Endothelial cell of umbilical vein (primary cell): ENCODE measurements at regions not wholly inside any gene's neighbourhood (a gene's known extent, or its start where the extent isn't known, plus 50 kb on each side); places are given as distances from the start of the nearest gene placed in this dataset.

ENCODE experiments used
- BruUV-seq: library from RNA; stranded (reverse); fragments of 400-500 nt; replicated peaks from 2 replicates; lab custom pipeline; 2021; lab: Mats Ljungman, UMichigan
- CTCF ChIA-PET: fragments of 300-600, 350-600 bp; sonication (Branson Sonifier 250); formaldehyde crosslinking; loops from one replicate; lab custom pipeline; 2021; ENCODE audit warnings: antibody characterized with exemption, inconsistent platforms; lab: Charles Lee
- POLR2A ChIA-PET: fragments of 300-600, 350-600 bp; sonication (Branson Sonifier 250); formaldehyde crosslinking; loops from one replicate; lab custom pipeline; 2021; ENCODE audit warnings: antibody characterized with exemption, inconsistent platforms; lab: Charles Lee
- DNase-seq: peaks from one replicate; pipeline ENCODE4 v3.0.0-alpha.2; 2011; ENCODE audit warnings: low read depth, low spot score
- FAIRE-seq: peaks from 2 replicates; lab custom pipeline; 2011; peaks lifted over from hg19 to GRCh38; lab: Jason Lieb, UNC
- H2AFZ ChIP-seq: 2 replicates; pipeline ENCODE4 v1.6.0; 2012; ENCODE audit warnings: low read depth, low read length, control low read depth, inconsistent platforms
- H3K27ac ChIP-seq: 2 replicates; pipeline ENCODE4 v1.5.1; 2011; ENCODE audit warnings: low read depth, mild to moderate bottlenecking, control low read depth, low read length, moderate library complexity; ENCODE audit not compliant: insufficient read depth
- H3K27me3 ChIP-seq, 2 experiments: 2 replicates each; pipeline versions ENCODE4 v1.6.0 to v1.6.1; 2011; ENCODE audit warnings: low read length in 2 of 2, mixed read lengths in 1 of 2; ENCODE audit not compliant: control insufficient read depth in 2 of 2, insufficient read depth in 2 of 2
- H3K36me3 ChIP-seq, 2 experiments: 2 replicates in 1 of 2; 3 replicates in 1 of 2; pipeline ENCODE4 v1.5.1; 2011; ENCODE audit warnings: low read length in 2 of 2, mild to moderate bottlenecking in 1 of 2, moderate library complexity in 1 of 2; ENCODE audit not compliant: control insufficient read depth in 2 of 2, insufficient read depth in 2 of 2; ENCODE audit errors: extremely low read depth in 1 of 2
- H3K4me1 ChIP-seq: 3 replicates; pipeline ENCODE4 v1.5.1; 2011; ENCODE audit warnings: mild to moderate bottlenecking, low read length; ENCODE audit not compliant: control insufficient read depth, insufficient read depth; ENCODE audit errors: extremely low read depth
- H3K4me2 ChIP-seq: 2 replicates; pipeline ENCODE4 v1.6.1; 2011; ENCODE audit warnings: low read length, control low read depth, mixed read lengths; ENCODE audit not compliant: insufficient read depth
- H3K4me3 ChIP-seq, 3 experiments: fragments of 200-600 bp in 1 of 3; sonication (generic), shearing (Covaris generic) in 1 of 3; replicated peaks in 1 of 3; 2 replicates each; pipeline ENCODE4 v1.5.1; 2011 to 2016; ENCODE audit warnings: control low read depth in 3 of 3, low read length in 3 of 3, mild to moderate bottlenecking in 2 of 3, inconsistent platforms in 1 of 3, low read depth in 1 of 3, moderate library complexity in 1 of 3; ENCODE audit not compliant: insufficient read depth in 1 of 3
- H3K79me2 ChIP-seq: 2 replicates; pipeline ENCODE4 v1.6.0; 2012; ENCODE audit warnings: low read length, inconsistent platforms; ENCODE audit not compliant: control insufficient read depth, insufficient read depth
- H3K9ac ChIP-seq: replicated peaks from 2 replicates; pipeline ENCODE3; 2011; ENCODE audit warnings: low read length, control low read depth; ENCODE audit not compliant: insufficient read depth; ENCODE audit errors: extremely low read depth
- H3K9me1 ChIP-seq: replicated peaks from 3 replicates; pipeline ENCODE4 v1.6.0; 2011; ENCODE audit warnings: mild to moderate bottlenecking, low read length; ENCODE audit not compliant: control insufficient read depth, insufficient read depth; ENCODE audit errors: extremely low read depth
- H3K9me3 ChIP-seq: replicated peaks from 2 replicates; pipeline ENCODE4 v1.5.1; 2012; ENCODE audit warnings: low read length, inconsistent platforms; ENCODE audit not compliant: control insufficient read depth, insufficient read depth
- H4K20me1 ChIP-seq: replicated peaks from 2 replicates; pipeline ENCODE3; 2011; ENCODE audit warnings: mild to moderate bottlenecking, low read length; ENCODE audit not compliant: control insufficient read depth, insufficient read depth; ENCODE audit errors: extremely low read depth
- GATA2 ChIP-seq: IDR thresholded peaks from 2 replicates; pipeline ENCODE4 v1.7.0; 2011; ENCODE audit warnings: low read depth, mild to moderate bottlenecking, moderate library complexity, mixed read lengths, low read length; ENCODE audit not compliant: insufficient read length, insufficient read depth
- JUN ChIP-seq: IDR thresholded peaks from 2 replicates; pipeline ENCODE4 v1.6.1; 2011; ENCODE audit warnings: borderline replicate concordance, low read depth; ENCODE audit not compliant: insufficient read length, insufficient read depth
- POLR2A ChIP-seq: IDR thresholded peaks from 2 replicates; pipeline ENCODE4 v1.6.1; 2012; ENCODE audit warnings: low read depth, mild to moderate bottlenecking, control low read depth, low read length
- POLR2AphosphoS5 ChIP-seq: IDR thresholded peaks from 2 replicates; pipeline ENCODE4 v1.6.1; 2012; ENCODE audit warnings: low read depth, mild to moderate bottlenecking, control low read depth, low read length, moderate library complexity; ENCODE audit not compliant: insufficient read depth
- dilution Hi-C: fragments of 300-500 bp; cut with MboI; formaldehyde crosslinking; loops from one replicate; pipeline ENCODE4 v1.15.0; 2019; ENCODE audit warnings: low sequenced_read_pairs; ENCODE audit not compliant: extremely low pct_ligation_motif_present
- intact Hi-C: fragments of 100-400 bp; cut with micrococcal nuclease; formaldehyde crosslinking; loops from one replicate; pipeline ENCODE4 v1.10.0; 2022
- TF ChIP-seq, protein P1 (sequence below): IDR thresholded peaks from 2 replicates; pipeline ENCODE4 v1.6.1; 2011; ENCODE audit not compliant: insufficient read depth, insufficient read length
- TF ChIP-seq, protein P2 (sequence below), 2 donors: IDR thresholded peaks; 1 replicate in 1 of 2; 2 replicates in 1 of 2; pipeline ENCODE4 v1.5.1; 2011; ENCODE audit warnings: low read length in 2 of 2, mild to moderate bottlenecking in 2 of 2, moderate library complexity in 2 of 2, control low read depth in 1 of 2, inconsistent platforms in 1 of 2, low read depth in 1 of 2; ENCODE audit not compliant: insufficient read depth in 1 of 2; ENCODE audit errors: extremely low read depth in 1 of 2

- no peak overlapping the region for H3K9ac ChIP-seq
- POLR2A ChIA-PET, result no interaction called here
Observed at GRCh38 chr9:7234144-7234543, 476.4 kb downstream of the KDM4C start.

GRCh38 chr9:7229571-7229970 is 471.8 kb downstream of the KDM4C start:
- Histone ChIP-seq H3K79me2 (no peaks in the 10 kb centered on the region), H3K4me3 (no peak overlapping the region), H3K9ac (no peak overlapping the region), H4K20me1 (no peaks in the 10 kb centered on the region), H2AFZ (no peak overlapping the region), H3K9me1 (no peaks in the 10 kb centered on the region), H3K4me1 (no peaks in the 10 kb centered on the region), H3K36me3 (no peaks in the 10 kb centered on the region), H3K27me3 (peaks cover 0 to 2% of the 10 kb centered on the region in 2 experiments), H3K27ac (no peak overlapping the region), H3K9me3 (no peaks in the 10 kb centered on the region), H3K4me2 (no peak overlapping the region)
- DNase-seq (no peak), FAIRE-seq (no peak)
- TF ChIP-seq POLR2A (no peak), JUN (no peak)
- TF ChIP-seq, protein P1, sequence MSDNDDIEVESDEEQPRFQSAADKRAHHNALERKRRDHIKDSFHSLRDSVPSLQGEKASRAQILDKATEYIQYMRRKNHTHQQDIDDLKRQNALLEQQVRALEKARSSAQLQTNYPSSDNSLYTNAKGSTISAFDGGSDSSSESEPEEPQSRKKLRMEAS, result no peak
- TF ChIP-seq, protein P2, sequence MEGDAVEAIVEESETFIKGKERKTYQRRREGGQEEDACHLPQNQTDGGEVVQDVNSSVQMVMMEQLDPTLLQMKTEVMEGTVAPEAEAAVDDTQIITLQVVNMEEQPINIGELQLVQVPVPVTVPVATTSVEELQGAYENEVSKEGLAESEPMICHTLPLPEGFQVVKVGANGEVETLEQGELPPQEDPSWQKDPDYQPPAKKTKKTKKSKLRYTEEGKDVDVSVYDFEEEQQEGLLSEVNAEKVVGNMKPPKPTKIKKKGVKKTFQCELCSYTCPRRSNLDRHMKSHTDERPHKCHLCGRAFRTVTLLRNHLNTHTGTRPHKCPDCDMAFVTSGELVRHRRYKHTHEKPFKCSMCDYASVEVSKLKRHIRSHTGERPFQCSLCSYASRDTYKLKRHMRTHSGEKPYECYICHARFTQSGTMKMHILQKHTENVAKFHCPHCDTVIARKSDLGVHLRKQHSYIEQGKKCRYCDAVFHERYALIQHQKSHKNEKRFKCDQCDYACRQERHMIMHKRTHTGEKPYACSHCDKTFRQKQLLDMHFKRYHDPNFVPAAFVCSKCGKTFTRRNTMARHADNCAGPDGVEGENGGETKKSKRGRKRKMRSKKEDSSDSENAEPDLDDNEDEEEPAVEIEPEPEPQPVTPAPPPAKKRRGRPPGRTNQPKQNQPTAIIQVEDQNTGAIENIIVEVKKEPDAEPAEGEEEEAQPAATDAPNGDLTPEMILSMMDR (IDR thresholded peaks at IDR 0.05; ENCODE audit: extremely low read depth in 1 of 2, insufficient read depth in 1 of 2, low read depth in 1 of 2, low read length in 2 of 2), result no peak
- dilution Hi-C loops, result no loop called here
- CTCF ChIA-PET, result no interaction called here
- no TSS peak for BruUV-seq
- intact Hi-C loops, result no loop called here
- POLR2A ChIA-PET, result no interaction called here

More at GRCh38 chr9:7234144-7234543, 476.4 kb downstream of the KDM4C start:
- Histone ChIP-seq H3K9me1 (no peaks in the 10 kb centered on the region), H3K4me3 (no peak overlapping the region), H2AFZ (no peak overlapping the region), H3K36me3 (no peaks in the 10 kb centered on the region), H3K27me3 (peaks cover 0 to 2% of the 10 kb centered on the region in 2 experiments), H3K4me2 (no peak overlapping the region), H4K20me1 (no peaks in the 10 kb centered on the region), H3K79me2 (no peaks in the 10 kb centered on the region), H3K9me3 (no peaks in the 10 kb centered on the region), H3K27ac (no peak overlapping the region), H3K4me1 (no peaks in the 10 kb centered on the region)
- dilution Hi-C loops (no loop called here), intact Hi-C loops (loop anchor here (2.0 kb wide), 1 partner anchor 323 kb away; no protein-coding TSS in a partner anchor)
- TF ChIP-seq GATA2, result no peak
- TF ChIP-seq POLR2AphosphoS5, result no peak
- TF ChIP-seq, protein P2 (IDR thresholded peaks at IDR 0.05; ENCODE audit: extremely low read depth in 1 of 2, insufficient read depth in 1 of 2, low read depth in 1 of 2, low read length in 2 of 2), result peak; percentile 57 to 65
- TF ChIP-seq POLR2A, result no peak
- FAIRE-seq, result peak; percentile 75
- DNase-seq, result peak; percentile 43
- CTCF ChIA-PET, result interaction anchor here (0.6 to 3.8 kb wide), 41 partner anchors 9 to 1662 kb away, joined by 3 to 25 read pairs (median 4); no protein-coding TSS in a partner anchor
- BruUV-seq, result no TSS peak
